ENCODE measurements at regions not wholly inside any gene's neighbourhood (a gene's known extent, or its start where the extent isn't known, plus 50 kb on each side); places are given as distances from the start of the nearest gene placed in this dataset.
"Not testable (repeated sequence)": the region's sequence is repeated elsewhere in the genome, so short reads cannot be mapped to it uniquely, and the experiment has no call there.

DNA sequence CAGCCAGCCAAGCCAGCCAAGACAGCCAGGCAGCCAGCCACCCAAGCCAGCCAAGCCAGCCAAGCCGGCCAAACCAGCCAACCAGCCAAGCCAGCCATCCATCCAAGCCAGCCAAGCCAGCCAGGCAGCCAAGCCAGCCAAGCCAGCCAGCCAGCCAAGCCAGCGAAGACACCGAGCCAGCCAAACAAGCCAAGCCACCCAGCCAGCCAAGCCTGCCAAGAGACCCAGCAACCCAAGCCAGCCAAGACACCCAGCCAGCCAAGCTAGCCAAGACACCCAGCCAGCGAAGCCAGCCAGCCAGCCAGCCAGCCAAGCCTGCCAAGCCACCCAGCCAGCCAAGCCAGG, 318.0 kb upstream of the PLGLB2 start:
- TF ChIP-seq, protein P1, sequence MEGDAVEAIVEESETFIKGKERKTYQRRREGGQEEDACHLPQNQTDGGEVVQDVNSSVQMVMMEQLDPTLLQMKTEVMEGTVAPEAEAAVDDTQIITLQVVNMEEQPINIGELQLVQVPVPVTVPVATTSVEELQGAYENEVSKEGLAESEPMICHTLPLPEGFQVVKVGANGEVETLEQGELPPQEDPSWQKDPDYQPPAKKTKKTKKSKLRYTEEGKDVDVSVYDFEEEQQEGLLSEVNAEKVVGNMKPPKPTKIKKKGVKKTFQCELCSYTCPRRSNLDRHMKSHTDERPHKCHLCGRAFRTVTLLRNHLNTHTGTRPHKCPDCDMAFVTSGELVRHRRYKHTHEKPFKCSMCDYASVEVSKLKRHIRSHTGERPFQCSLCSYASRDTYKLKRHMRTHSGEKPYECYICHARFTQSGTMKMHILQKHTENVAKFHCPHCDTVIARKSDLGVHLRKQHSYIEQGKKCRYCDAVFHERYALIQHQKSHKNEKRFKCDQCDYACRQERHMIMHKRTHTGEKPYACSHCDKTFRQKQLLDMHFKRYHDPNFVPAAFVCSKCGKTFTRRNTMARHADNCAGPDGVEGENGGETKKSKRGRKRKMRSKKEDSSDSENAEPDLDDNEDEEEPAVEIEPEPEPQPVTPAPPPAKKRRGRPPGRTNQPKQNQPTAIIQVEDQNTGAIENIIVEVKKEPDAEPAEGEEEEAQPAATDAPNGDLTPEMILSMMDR (IDR thresholded peaks at IDR 0.05) = not testable (repeated sequence)
- not testable (repeated sequence) for TF ChIP-seq POLR2A (IDR thresholded peaks at IDR 0.05)

All from lower leg skin (tissue), 3 donors.